ENCODE measurements at regions not wholly inside any gene's neighbourhood (a gene's known extent, or its start where the extent isn't known, plus 50 kb on each side); places are given as distances from the start of the nearest gene placed in this dataset.

DNA sequence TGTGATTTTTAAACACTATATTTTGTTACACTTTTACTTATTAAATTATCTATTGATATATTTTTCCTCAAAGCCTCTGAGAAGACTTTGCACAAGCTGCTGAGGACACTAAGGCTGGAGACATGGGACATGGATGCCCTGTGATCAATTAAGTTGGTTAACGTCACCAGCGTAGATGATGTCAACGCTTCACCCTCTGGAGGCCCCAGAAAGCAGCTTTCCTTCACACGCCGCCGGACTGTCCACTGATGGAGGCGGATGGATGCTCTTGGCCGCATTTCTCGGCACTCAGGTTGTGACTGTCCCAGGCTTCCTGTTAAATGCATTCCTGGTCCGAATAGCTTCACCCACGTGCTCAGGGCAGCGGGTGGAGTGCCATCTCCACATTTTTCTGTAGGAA lies 247.5 kb downstream of the VAPA start:
- Histone ChIP-seq H3K9ac (ENCODE audit: low read length) (no peak overlapping the region), H3K79me2 (ENCODE audit: insufficient read depth, low read length) (no peaks in the 10 kb centered on the region), H3K27ac (ENCODE audit: low read depth, low read length) (no peak overlapping the region), H3K4me1 (ENCODE audit: control insufficient read depth in 1 of 2, insufficient read depth in 2 of 2, low read length in 2 of 2) (no peaks in the 10 kb centered on the region), H3K36me3 (ENCODE audit: control insufficient read depth in 1 of 2, insufficient read depth in 2 of 2, low read length in 2 of 2) (no peaks in the 10 kb centered on the region), H3K4me2 (ENCODE audit: low read length) (no peak overlapping the region), H3K9me2 (ENCODE audit: insufficient read depth) (no peaks in the 10 kb centered on the region), H3K27me3 (ENCODE audit: insufficient read depth, low read length) (no peaks in the 10 kb centered on the region), H2AFZ (ENCODE audit: low read depth, low read length, poor library complexity, severe bottlenecking) (no peak overlapping the region), H4K20me1 (ENCODE audit: insufficient read depth) (no peaks in the 10 kb centered on the region), H3K9me3 (ENCODE audit: control insufficient read depth in 1 of 2, insufficient read depth in 1 of 2, low read depth in 1 of 2, low read length in 2 of 2) (no peaks in the 10 kb centered on the region), H3K4me3 (replicated peaks in 1 of 2; ENCODE audit: low read depth in 1 of 2, low read length in 2 of 2) (no peak overlapping the region)
- TF ChIP-seq POLR2A (IDR thresholded peaks at IDR 0.05; ENCODE audit: borderline replicate concordance, extremely low read depth, insufficient read depth, insufficient read length) (no peak), CBX3 (IDR thresholded peaks at IDR 0.05; ENCODE audit: low read depth) (no peak), JUND (IDR thresholded peaks at IDR 0.05) (no peak), CEBPB (IDR thresholded peaks at IDR 0.05; ENCODE audit: low read depth) (no peak), SP1 (IDR thresholded peaks at IDR 0.05; ENCODE audit: low read depth) (no peak), SRF (IDR thresholded peaks at IDR 0.05; ENCODE audit: low read depth) (no peak), ZNF274 (IDR thresholded peaks at IDR 0.05; ENCODE audit: low read depth, low read length) (no peak), RAD21 (IDR thresholded peaks at IDR 0.05; ENCODE audit: low read depth) (no peak), EZH2phosphoT487 (IDR thresholded peaks at IDR 0.05; ENCODE audit: borderline replicate concordance) (no peak), EGR1 (IDR thresholded peaks at IDR 0.05; ENCODE audit: low read depth) (no peak)
- TF ChIP-seq, protein P1, sequence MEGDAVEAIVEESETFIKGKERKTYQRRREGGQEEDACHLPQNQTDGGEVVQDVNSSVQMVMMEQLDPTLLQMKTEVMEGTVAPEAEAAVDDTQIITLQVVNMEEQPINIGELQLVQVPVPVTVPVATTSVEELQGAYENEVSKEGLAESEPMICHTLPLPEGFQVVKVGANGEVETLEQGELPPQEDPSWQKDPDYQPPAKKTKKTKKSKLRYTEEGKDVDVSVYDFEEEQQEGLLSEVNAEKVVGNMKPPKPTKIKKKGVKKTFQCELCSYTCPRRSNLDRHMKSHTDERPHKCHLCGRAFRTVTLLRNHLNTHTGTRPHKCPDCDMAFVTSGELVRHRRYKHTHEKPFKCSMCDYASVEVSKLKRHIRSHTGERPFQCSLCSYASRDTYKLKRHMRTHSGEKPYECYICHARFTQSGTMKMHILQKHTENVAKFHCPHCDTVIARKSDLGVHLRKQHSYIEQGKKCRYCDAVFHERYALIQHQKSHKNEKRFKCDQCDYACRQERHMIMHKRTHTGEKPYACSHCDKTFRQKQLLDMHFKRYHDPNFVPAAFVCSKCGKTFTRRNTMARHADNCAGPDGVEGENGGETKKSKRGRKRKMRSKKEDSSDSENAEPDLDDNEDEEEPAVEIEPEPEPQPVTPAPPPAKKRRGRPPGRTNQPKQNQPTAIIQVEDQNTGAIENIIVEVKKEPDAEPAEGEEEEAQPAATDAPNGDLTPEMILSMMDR (IDR thresholded peaks at IDR 0.05 in 2 of 3, conservative IDR thresholded peaks at IDR 0.05 in 1 of 3; ENCODE audit: borderline replicate concordance in 1 of 3, insufficient read depth in 1 of 3, low read depth in 2 of 3, low read length in 2 of 3), result no peak
- TF ChIP-seq, protein P2, sequence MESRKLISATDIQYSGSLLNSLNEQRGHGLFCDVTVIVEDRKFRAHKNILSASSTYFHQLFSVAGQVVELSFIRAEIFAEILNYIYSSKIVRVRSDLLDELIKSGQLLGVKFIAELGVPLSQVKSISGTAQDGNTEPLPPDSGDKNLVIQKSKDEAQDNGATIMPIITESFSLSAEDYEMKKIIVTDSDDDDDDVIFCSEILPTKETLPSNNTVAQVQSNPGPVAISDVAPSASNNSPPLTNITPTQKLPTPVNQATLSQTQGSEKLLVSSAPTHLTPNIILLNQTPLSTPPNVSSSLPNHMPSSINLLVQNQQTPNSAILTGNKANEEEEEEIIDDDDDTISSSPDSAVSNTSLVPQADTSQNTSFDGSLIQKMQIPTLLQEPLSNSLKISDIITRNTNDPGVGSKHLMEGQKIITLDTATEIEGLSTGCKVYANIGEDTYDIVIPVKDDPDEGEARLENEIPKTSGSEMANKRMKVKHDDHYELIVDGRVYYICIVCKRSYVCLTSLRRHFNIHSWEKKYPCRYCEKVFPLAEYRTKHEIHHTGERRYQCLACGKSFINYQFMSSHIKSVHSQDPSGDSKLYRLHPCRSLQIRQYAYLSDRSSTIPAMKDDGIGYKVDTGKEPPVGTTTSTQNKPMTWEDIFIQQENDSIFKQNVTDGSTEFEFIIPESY (IDR thresholded peaks at IDR 0.05; ENCODE audit: extremely low read depth, insufficient replicate concordance, low read length), result no peak
- TF ChIP-seq, protein P3, sequence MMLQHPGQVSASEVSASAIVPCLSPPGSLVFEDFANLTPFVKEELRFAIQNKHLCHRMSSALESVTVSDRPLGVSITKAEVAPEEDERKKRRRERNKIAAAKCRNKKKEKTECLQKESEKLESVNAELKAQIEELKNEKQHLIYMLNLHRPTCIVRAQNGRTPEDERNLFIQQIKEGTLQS (IDR thresholded peaks at IDR 0.05), result no peak
- ChIA-PET RAD21 (ENCODE audit: low non-redundant PET in 1 of 2, low total read pairs in 2 of 2, uncharacterized antibody in 2 of 2, unreplicated experiment in 2 of 2) (no interaction called here), POLR2A (no interaction called here), CTCF (no interaction called here)
- no peak for ATAC-seq
- intact Hi-C loops (cut with micrococcal nuclease), result no loop called here
- DNase-seq (ENCODE audit: low read depth, low spot score), result no peak
- BruUV-seq (replicated peaks), result no TSS peak

All from HCT116 (cell line).